BJ (cell line): ENCODE measurements at regions not wholly inside any gene's neighbourhood (a gene's known extent, or its start where the extent isn't known, plus 50 kb on each side); places are given as distances from the start of the nearest gene placed in this dataset.

ENCODE experiments used
- CTCF ChIA-PET: fragments of 350-600 bp; formaldehyde crosslinking; extraction: SDS; loops from one replicate; lab custom pipeline; 2021; ENCODE audit warnings: antibody characterized with exemption, inconsistent platforms; lab: Yijun Ruan, JAX
- POLR2A ChIA-PET: fragments of 300-600 bp; sonication (Branson Sonifier 250); formaldehyde crosslinking; extraction: SDS; loops from one replicate; lab custom pipeline; 2021; ENCODE audit warnings: antibody characterized with exemption; lab: Charles Lee
- DNase-seq: peaks from one replicate; pipeline ENCODE4 v3.0.0-alpha.2; 2011; ENCODE audit warnings: low read depth
- H3K27me3 ChIP-seq: 2 replicates; pipeline ENCODE4 v1.6.0; 2011; ENCODE audit warnings: low read length; ENCODE audit not compliant: control insufficient read depth, insufficient read depth
- H3K36me3 ChIP-seq: 2 replicates; pipeline ENCODE4 v1.5.1; 2011; ENCODE audit warnings: low read length; ENCODE audit not compliant: control insufficient read depth, insufficient read depth
- H3K4me3 ChIP-seq: 2 replicates; pipeline ENCODE4 v1.5.1; 2011; ENCODE audit warnings: low read depth, mild to moderate bottlenecking, control low read depth, low read length
- TF ChIP-seq, protein P1 (sequence below): IDR thresholded peaks from 2 replicates; pipeline ENCODE4 v1.5.1; 2011; ENCODE audit warnings: low read depth, mild to moderate bottlenecking, control low read depth, inconsistent platforms, low read length, moderate library complexity; ENCODE audit not compliant: insufficient read depth

DNA sequence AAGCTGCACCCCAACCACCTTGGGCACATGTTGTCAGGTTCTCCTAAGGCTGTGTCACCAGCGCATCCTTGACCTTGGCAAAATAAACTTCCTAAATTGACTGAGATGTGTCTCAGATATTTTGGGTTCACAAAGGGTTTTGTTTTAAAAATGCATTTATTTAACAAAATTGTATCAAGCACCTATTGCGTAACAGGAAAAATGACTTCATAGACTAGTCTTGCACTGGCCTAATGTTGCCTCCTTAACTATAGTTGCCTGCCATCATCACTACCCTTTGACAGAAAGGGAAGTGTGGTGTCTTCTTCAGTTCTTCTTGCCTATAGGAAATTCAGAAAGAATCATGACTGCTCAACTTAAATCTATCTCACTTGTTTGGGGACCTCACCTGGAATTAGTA lies 374.2 kb downstream of the SH2D1A start:
- ChIA-PET POLR2A (no interaction called here), CTCF (no interaction called here)
- no peak for DNase-seq
- no peaks in the 10 kb centered on the region for H3K27me3 ChIP-seq
- H3K36me3 ChIP-seq = no peaks in the 10 kb centered on the region
- TF ChIP-seq, protein P1, sequence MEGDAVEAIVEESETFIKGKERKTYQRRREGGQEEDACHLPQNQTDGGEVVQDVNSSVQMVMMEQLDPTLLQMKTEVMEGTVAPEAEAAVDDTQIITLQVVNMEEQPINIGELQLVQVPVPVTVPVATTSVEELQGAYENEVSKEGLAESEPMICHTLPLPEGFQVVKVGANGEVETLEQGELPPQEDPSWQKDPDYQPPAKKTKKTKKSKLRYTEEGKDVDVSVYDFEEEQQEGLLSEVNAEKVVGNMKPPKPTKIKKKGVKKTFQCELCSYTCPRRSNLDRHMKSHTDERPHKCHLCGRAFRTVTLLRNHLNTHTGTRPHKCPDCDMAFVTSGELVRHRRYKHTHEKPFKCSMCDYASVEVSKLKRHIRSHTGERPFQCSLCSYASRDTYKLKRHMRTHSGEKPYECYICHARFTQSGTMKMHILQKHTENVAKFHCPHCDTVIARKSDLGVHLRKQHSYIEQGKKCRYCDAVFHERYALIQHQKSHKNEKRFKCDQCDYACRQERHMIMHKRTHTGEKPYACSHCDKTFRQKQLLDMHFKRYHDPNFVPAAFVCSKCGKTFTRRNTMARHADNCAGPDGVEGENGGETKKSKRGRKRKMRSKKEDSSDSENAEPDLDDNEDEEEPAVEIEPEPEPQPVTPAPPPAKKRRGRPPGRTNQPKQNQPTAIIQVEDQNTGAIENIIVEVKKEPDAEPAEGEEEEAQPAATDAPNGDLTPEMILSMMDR = no peak
- H3K4me3 ChIP-seq = no peak overlapping the region

DNA sequence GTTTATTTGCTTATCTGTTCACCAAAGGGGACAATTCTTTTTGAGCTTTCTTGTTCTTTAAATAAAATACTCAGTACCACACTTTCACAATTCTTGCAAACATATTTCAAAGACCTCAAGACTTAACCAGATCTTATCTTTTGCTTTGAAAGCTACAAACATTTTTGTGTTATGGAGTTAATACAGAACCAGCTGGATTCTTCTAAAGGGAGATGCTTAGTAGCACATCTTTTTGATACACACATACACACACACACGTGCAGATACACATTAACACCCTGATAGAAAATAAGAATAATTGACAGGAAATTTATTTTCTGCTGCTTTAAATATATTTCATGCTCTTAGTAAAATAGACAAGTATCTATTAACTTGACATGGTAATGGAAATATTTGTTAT lies 379.1 kb downstream of the SH2D1A start:
- TF ChIP-seq, protein P1 = no peak
- ChIA-PET POLR2A (no interaction called here), CTCF (no interaction called here)
- Histone ChIP-seq H3K36me3 (no peaks in the 10 kb centered on the region), H3K27me3 (no peaks in the 10 kb centered on the region), H3K4me3 (no peak overlapping the region)
- DNase-seq = no peak

DNA sequence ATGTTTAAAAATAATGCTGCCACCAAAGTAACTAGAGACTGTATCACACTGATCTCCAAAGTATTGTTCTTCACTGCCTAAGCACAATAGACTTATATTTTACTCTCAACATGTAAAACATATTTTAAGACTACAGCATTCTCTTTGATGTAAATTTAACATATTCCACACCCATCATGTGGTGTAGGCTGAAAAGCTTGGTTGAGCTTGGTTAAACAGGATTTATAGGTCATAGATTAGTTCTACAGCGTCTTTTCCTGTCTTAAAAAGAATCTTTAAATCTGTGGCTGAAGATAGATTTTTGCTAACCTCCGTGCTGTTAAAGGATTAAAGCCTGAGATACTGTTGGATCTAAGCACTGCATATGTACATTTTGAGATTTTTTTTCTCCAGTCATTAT lies 379.9 kb downstream of the SH2D1A start:
- Histone ChIP-seq H3K4me3 (no peak overlapping the region), H3K27me3 (no peaks in the 10 kb centered on the region), H3K36me3 (no peaks in the 10 kb centered on the region)
- CTCF ChIA-PET = no interaction called here
- POLR2A ChIA-PET = no interaction called here
- TF ChIP-seq, protein P1 = no peak
- DNase-seq = no peak

DNA sequence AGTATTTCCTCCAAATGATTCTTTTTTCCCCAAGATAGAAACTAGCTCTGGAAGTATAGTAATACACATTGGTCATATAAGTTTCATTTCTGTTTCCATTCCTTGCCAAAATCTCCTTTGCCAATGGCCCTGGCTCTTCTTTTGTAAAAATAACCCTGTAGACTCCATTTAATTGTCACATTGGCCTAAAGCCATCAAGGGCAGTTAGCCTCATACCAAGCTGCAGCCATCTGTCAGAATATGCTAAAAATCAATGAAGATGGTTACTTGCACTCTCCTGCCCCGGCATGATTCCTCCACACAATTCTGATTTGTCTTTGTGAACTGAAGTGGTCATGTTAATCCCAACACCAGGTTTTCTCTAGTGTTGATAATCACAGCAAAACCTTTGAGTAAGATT lies 380.5 kb downstream of the SH2D1A start:
- H3K4me3 ChIP-seq = no peak overlapping the region
- ChIA-PET CTCF (no interaction called here), POLR2A (no interaction called here)
- no peaks in the 10 kb centered on the region for H3K36me3 ChIP-seq
- no peak for DNase-seq
- no peaks in the 10 kb centered on the region for H3K27me3 ChIP-seq
- TF ChIP-seq, protein P1 = no peak

DNA sequence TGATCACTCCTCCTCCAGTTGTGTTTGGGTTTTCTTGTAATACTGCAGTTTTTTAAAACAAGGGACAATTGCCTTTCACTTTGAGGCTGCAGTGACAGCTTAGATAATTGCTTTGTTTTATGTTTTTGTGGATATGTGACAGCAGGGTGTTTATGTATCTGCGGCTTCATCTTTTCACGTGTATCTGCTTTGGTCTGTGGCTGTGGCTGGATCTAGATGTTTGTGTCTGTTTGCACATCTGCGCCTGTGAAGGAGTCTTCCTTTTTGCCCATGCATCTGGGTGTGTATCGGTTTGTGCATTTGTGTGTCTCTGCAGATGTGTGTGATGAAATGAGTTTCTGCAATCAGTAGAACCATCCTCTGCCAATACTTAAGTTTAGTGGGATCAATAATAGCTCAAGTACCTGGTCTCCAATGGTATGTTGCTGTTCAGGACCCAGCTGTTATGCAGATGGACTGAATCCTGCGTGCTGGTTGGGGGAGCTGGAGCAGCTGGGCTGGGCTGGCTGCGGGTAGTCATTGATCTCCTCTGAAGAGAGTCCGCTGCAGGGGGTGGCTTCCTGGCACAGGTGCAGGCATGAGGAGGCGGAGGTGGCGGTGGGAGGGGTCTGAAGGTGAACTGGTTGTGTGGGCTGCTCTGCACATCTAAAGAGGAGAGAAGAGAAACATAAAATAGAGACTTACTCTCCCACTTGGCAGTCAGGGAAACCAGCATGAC lies 390.3 kb downstream of the SH2D1A start:
- TF ChIP-seq, protein P1 = no peak
- Histone ChIP-seq H3K4me3 (no peak overlapping the region), H3K36me3 (no peaks in the 10 kb centered on the region), H3K27me3 (no peaks in the 10 kb centered on the region)
- CTCF ChIA-PET = no interaction called here
- POLR2A ChIA-PET = no interaction called here
- DNase-seq = no peak
